SHP77 (cell line): ENCODE measurements at regions not wholly inside any gene's neighbourhood (a gene's known extent, or its start where the extent isn't known, plus 50 kb on each side); places are given as distances from the start of the nearest gene placed in this dataset.

ENCODE experiments used
- DNase-seq, 2 experiments: peaks; one replicate each; lab custom pipeline; 2025; lab: John Stamatoyannopoulos, UW

- peak; percentile 2 to 11 for DNase-seq
These were observed 165.8 kb upstream of the SYT1 start for GRCh38 chr12:78698747-78699146.

GRCh38 chr12:78700565-78700964 is 164.0 kb upstream of the SYT1 start:
- no peak for DNase-seq

GRCh38 chr12:78703820-78704525 is 160.6 kb upstream of the SYT1 start:
- DNase-seq, result no peak

GRCh38 chr12:78711954-78712353 is 152.6 kb upstream of the SYT1 start:
- no peak for DNase-seq

GRCh38 chr12:78712834-78713481 is 151.6 kb upstream of the SYT1 start:
- DNase-seq, result no peak

- no peak for DNase-seq
These were observed 144.9 kb upstream of the SYT1 start for GRCh38 chr12:78719721-78720120.

- DNase-seq, result no peak
These were observed 142.7 kb upstream of the SYT1 start for GRCh38 chr12:78721906-78722305.

- DNase-seq, result no peak
These were observed 139.5 kb upstream of the SYT1 start for GRCh38 chr12:78725033-78725432.

GRCh38 chr12:78725951-78726580 is 138.5 kb upstream of the SYT1 start:
- peak; percentile 6 to 7 for DNase-seq

- DNase-seq, result no peak
These were observed 137.7 kb upstream of the SYT1 start for GRCh38 chr12:78726854-78727253.

- DNase-seq, result no peak
These were observed 132.1 kb upstream of the SYT1 start for GRCh38 chr12:78732481-78732880.

GRCh38 chr12:78739653-78740052 is 124.9 kb upstream of the SYT1 start:
- no peak for DNase-seq

- DNase-seq, result no peak
These were observed 118.6 kb upstream of the SYT1 start for GRCh38 chr12:78746001-78746400.

- DNase-seq, result no peak
These were observed 111.5 kb upstream of the SYT1 start for GRCh38 chr12:78753058-78753457.

GRCh38 chr12:78756936-78757335 is 107.6 kb upstream of the SYT1 start:
- no peak for DNase-seq

GRCh38 chr12:78759367-78759766 is 105.2 kb upstream of the SYT1 start:
- DNase-seq, result peak in 1 of 2 experiments; percentile 18

- no peak for DNase-seq
These were observed 103.7 kb upstream of the SYT1 start for GRCh38 chr12:78760906-78761305.

GRCh38 chr12:78764913-78765312 is 99.7 kb upstream of the SYT1 start:
- no peak for DNase-seq

GRCh38 chr12:78767264-78767981 is 97.2 kb upstream of the SYT1 start:
- no peak for DNase-seq

GRCh38 chr12:78778339-78778738 is 86.2 kb upstream of the SYT1 start:
- no peak for DNase-seq

- no peak for DNase-seq
These were observed 77.0 kb upstream of the SYT1 start for GRCh38 chr12:78787576-78787975.

- DNase-seq, result no peak
These were observed 74.4 kb upstream of the SYT1 start for GRCh38 chr12:78790148-78790547.
